ENCODE measurements at regions not wholly inside any gene's neighbourhood (a gene's known extent, or its start where the extent isn't known, plus 50 kb on each side); places are given as distances from the start of the nearest gene placed in this dataset.
A peak's percentile ranks its signal among the peaks of the same experiment; 100 is the strongest.

DNA sequence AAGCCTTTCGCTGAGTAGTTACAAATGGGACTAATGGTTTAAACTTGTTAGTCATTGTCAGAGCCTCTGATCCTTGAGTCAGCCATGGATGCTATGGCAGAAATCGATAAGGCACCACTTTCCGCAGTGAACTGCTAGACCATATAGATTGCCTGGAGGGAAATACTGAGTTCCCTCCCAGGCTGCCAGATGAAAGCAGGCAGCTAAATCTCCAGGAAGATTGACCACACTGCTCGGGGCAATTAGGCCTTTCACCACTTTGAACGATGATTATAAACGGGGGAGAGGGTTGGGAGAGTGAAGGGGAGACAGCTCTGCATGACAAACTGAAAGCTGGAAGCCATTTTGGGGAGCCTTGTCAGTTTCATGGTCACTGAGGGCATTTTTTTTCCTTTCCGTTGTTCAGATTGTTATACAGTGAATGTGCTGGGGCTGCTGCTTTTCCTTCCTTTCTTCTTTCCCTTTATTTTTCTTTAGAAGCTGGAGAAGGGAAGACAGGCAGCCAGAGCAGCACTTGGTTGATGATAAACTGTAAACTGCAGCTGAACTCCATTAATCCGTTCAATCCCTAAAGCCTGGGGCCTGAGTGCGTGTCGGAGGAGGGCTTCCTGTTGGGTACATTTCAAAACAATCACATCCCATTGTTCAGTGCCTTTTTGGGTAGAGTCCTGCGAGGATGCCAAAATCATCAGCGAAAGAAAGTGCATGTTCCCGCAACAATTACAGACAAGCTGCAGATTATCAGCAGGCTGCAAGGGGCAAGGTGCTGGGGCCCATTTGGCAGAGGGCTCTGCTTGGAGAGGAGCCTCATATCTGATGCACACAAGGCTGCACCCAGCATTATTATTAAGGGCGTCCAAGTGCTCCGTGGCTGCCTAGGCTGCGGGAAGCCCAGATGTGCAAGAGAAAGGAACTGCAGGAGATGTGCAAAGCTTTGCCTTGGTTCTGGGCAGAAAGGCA is 308.4 kb downstream of the PSAT1 start:
- TF ChIP-seq, protein P1, sequence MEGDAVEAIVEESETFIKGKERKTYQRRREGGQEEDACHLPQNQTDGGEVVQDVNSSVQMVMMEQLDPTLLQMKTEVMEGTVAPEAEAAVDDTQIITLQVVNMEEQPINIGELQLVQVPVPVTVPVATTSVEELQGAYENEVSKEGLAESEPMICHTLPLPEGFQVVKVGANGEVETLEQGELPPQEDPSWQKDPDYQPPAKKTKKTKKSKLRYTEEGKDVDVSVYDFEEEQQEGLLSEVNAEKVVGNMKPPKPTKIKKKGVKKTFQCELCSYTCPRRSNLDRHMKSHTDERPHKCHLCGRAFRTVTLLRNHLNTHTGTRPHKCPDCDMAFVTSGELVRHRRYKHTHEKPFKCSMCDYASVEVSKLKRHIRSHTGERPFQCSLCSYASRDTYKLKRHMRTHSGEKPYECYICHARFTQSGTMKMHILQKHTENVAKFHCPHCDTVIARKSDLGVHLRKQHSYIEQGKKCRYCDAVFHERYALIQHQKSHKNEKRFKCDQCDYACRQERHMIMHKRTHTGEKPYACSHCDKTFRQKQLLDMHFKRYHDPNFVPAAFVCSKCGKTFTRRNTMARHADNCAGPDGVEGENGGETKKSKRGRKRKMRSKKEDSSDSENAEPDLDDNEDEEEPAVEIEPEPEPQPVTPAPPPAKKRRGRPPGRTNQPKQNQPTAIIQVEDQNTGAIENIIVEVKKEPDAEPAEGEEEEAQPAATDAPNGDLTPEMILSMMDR (IDR thresholded peaks at IDR 0.05; ENCODE audit: insufficient read depth, low read depth, low read length), result no peak
- POLR2A ChIA-PET, result interaction anchor here (0.5 kb wide), 1 partner anchor 25 kb away, joined by 3 read pairs; no protein-coding TSS in a partner anchor
- no peak overlapping the region for H3K4me3 ChIP-seq (ENCODE audit: low read depth, low read length)
- H3K27me3 ChIP-seq (ENCODE audit: control insufficient read depth, insufficient read depth, low read length), result no peaks in the 10 kb centered on the region
- CTCF ChIA-PET, result interaction anchor here (0.6 to 1.1 kb wide), 3 partner anchors 166 to 1706 kb away, joined by 3 to 5 read pairs (median 3); no protein-coding TSS in a partner anchor
- no peaks in the 10 kb centered on the region for H3K36me3 ChIP-seq (ENCODE audit: control insufficient read depth, insufficient read depth, low read length)
- no peak for DNase-seq (ENCODE audit: low read depth)

GRCh38 chr9:78606001-78606379 is 309.1 kb downstream of the PSAT1 start:
- no peak for DNase-seq (ENCODE audit: low read depth)
- TF ChIP-seq, protein P1 (IDR thresholded peaks at IDR 0.05; ENCODE audit: insufficient read depth, low read depth, low read length), result no peak
- POLR2A ChIA-PET, result no interaction called here
- H3K27me3 ChIP-seq (ENCODE audit: control insufficient read depth, insufficient read depth, low read length), result no peaks in the 10 kb centered on the region
- no peaks in the 10 kb centered on the region for H3K36me3 ChIP-seq (ENCODE audit: control insufficient read depth, insufficient read depth, low read length)
- no peak overlapping the region for H3K4me3 ChIP-seq (ENCODE audit: low read depth, low read length)
- CTCF ChIA-PET, result interaction anchor here (1.1 kb wide), 1 partner anchor 166 kb away, joined by 5 read pairs; no protein-coding TSS in a partner anchor

DNA sequence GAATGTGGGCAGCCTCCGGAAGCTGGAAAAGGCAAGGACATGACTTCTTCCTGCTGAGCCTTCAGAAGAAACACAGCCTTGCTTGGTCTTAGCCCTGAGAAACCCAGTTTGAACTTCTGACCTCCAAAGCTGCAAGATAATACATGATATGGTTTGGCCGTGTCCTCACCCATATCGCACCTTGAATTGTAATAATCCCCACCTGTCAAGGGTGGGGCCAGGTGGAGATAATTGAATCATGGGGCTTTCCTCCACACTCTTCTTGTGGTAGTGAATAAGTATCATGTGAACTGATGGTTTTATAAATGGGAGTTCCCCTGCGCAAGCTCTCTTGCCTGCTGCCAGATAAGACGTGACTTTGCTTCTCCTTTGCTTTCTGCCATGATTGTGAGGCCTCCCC is 310.9 kb downstream of the PSAT1 start:
- no peaks in the 10 kb centered on the region for H3K36me3 ChIP-seq (ENCODE audit: control insufficient read depth, insufficient read depth, low read length)
- POLR2A ChIA-PET, result no interaction called here
- TF ChIP-seq, protein P1 (IDR thresholded peaks at IDR 0.05; ENCODE audit: insufficient read depth, low read depth, low read length), result no peak
- no peaks in the 10 kb centered on the region for H3K27me3 ChIP-seq (ENCODE audit: control insufficient read depth, insufficient read depth, low read length)
- H3K4me3 ChIP-seq (ENCODE audit: low read depth, low read length), result no peak overlapping the region
- no peak for DNase-seq (ENCODE audit: low read depth)
- CTCF ChIA-PET, result no interaction called here

DNA sequence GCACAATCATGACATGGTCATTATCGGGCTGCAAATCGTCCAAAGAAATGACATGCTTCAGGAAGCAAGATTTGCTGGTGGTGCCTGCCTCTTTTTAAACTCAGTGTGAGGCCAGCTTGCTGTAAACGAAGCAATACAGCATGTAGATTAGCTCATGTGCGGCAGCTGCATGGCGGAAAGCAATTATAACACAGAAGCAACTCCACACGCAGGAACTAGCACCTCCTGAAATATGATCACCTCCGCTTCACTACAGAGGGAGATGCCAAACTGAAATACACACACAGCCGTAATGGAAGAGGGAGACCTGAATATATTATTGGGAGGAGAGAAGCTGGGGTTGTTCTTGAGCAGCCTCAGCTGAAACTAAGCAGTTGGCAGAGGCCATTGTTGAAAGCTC is 312.5 kb downstream of the PSAT1 start:
- Histone ChIP-seq H3K36me3 (ENCODE audit: control insufficient read depth, insufficient read depth, low read length) (no peaks in the 10 kb centered on the region), H3K27me3 (ENCODE audit: control insufficient read depth, insufficient read depth, low read length) (no peaks in the 10 kb centered on the region), H3K4me3 (ENCODE audit: low read depth, low read length) (no peak overlapping the region)
- no peak for DNase-seq (ENCODE audit: low read depth)
- ChIA-PET CTCF (interaction anchor here (0.9 kb wide), 1 partner anchor 520 kb away, joined by 4 read pairs; no protein-coding TSS in a partner anchor), POLR2A (no interaction called here)
- TF ChIP-seq, protein P1 (IDR thresholded peaks at IDR 0.05; ENCODE audit: insufficient read depth, low read depth, low read length), result no peak

- Histone ChIP-seq H3K27me3 (ENCODE audit: control insufficient read depth, insufficient read depth, low read length) (no peaks in the 10 kb centered on the region), H3K36me3 (ENCODE audit: control insufficient read depth, insufficient read depth, low read length) (no peaks in the 10 kb centered on the region), H3K4me3 (ENCODE audit: low read depth, low read length) (no peak overlapping the region)
- CTCF ChIA-PET, result interaction anchor here (0.6 kb wide), 2 partner anchors 11 to 60 kb away, joined by 3 to 4 read pairs; no protein-coding TSS in a partner anchor
- POLR2A ChIA-PET, result no interaction called here
- peak; percentile 37 for DNase-seq (ENCODE audit: low read depth)
- TF ChIP-seq, protein P1 (IDR thresholded peaks at IDR 0.05; ENCODE audit: insufficient read depth, low read depth, low read length), result no peak
These were observed 315.2 kb downstream of the PSAT1 start for GRCh38 chr9:78612091-78612490.

Data from BJ (cell line).